ENCODE measurements at regions not wholly inside any gene's neighbourhood (a gene's known extent, or its start where the extent isn't known, plus 50 kb on each side); places are given as distances from the start of the nearest gene placed in this dataset.

- TF ChIP-seq, protein P1, sequence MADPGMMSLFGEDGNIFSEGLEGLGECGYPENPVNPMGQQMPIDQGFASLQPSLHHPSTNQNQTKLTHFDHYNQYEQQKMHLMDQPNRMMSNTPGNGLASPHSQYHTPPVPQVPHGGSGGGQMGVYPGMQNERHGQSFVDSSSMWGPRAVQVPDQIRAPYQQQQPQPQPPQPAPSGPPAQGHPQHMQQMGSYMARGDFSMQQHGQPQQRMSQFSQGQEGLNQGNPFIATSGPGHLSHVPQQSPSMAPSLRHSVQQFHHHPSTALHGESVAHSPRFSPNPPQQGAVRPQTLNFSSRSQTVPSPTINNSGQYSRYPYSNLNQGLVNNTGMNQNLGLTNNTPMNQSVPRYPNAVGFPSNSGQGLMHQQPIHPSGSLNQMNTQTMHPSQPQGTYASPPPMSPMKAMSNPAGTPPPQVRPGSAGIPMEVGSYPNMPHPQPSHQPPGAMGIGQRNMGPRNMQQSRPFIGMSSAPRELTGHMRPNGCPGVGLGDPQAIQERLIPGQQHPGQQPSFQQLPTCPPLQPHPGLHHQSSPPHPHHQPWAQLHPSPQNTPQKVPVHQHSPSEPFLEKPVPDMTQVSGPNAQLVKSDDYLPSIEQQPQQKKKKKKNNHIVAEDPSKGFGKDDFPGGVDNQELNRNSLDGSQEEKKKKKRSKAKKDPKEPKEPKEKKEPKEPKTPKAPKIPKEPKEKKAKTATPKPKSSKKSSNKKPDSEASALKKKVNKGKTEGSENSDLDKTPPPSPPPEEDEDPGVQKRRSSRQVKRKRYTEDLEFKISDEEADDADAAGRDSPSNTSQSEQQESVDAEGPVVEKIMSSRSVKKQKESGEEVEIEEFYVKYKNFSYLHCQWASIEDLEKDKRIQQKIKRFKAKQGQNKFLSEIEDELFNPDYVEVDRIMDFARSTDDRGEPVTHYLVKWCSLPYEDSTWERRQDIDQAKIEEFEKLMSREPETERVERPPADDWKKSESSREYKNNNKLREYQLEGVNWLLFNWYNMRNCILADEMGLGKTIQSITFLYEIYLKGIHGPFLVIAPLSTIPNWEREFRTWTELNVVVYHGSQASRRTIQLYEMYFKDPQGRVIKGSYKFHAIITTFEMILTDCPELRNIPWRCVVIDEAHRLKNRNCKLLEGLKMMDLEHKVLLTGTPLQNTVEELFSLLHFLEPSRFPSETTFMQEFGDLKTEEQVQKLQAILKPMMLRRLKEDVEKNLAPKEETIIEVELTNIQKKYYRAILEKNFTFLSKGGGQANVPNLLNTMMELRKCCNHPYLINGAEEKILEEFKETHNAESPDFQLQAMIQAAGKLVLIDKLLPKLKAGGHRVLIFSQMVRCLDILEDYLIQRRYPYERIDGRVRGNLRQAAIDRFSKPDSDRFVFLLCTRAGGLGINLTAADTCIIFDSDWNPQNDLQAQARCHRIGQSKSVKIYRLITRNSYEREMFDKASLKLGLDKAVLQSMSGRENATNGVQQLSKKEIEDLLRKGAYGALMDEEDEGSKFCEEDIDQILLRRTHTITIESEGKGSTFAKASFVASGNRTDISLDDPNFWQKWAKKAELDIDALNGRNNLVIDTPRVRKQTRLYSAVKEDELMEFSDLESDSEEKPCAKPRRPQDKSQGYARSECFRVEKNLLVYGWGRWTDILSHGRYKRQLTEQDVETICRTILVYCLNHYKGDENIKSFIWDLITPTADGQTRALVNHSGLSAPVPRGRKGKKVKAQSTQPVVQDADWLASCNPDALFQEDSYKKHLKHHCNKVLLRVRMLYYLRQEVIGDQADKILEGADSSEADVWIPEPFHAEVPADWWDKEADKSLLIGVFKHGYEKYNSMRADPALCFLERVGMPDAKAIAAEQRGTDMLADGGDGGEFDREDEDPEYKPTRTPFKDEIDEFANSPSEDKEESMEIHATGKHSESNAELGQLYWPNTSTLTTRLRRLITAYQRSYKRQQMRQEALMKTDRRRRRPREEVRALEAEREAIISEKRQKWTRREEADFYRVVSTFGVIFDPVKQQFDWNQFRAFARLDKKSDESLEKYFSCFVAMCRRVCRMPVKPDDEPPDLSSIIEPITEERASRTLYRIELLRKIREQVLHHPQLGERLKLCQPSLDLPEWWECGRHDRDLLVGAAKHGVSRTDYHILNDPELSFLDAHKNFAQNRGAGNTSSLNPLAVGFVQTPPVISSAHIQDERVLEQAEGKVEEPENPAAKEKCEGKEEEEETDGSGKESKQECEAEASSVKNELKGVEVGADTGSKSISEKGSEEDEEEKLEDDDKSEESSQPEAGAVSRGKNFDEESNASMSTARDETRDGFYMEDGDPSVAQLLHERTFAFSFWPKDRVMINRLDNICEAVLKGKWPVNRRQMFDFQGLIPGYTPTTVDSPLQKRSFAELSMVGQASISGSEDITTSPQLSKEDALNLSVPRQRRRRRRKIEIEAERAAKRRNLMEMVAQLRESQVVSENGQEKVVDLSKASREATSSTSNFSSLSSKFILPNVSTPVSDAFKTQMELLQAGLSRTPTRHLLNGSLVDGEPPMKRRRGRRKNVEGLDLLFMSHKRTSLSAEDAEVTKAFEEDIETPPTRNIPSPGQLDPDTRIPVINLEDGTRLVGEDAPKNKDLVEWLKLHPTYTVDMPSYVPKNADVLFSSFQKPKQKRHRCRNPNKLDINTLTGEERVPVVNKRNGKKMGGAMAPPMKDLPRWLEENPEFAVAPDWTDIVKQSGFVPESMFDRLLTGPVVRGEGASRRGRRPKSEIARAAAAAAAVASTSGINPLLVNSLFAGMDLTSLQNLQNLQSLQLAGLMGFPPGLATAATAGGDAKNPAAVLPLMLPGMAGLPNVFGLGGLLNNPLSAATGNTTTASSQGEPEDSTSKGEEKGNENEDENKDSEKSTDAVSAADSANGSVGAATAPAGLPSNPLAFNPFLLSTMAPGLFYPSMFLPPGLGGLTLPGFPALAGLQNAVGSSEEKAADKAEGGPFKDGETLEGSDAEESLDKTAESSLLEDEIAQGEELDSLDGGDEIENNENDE (IDR thresholded peaks at IDR 0.05; ENCODE audit: insufficient replicate concordance, low read length), result no peak
- TF ChIP-seq SAP30 (IDR thresholded peaks at IDR 0.05; ENCODE audit: insufficient read depth, insufficient replicate concordance, low read length) (no peak), TCF12 (IDR thresholded peaks at IDR 0.05; ENCODE audit: low read depth, low read length) (no peak), CHD1 (IDR thresholded peaks at IDR 0.05; ENCODE audit: low read depth, low read length) (no peak)
Observed at GRCh38 chr9:8207596-8207995, 408.0 kb upstream of the DMAC1 start (continued).
